H9 (cell line): ENCODE measurements at regions not wholly inside any gene's neighbourhood (a gene's known extent, or its start where the extent isn't known, plus 50 kb on each side); places are given as distances from the start of the nearest gene placed in this dataset.

Experiments used
- DNase-seq: peaks from one replicate; pipeline ENCODE4 v3.0.0-alpha.2; 2017
- H2AFZ ChIP-seq: one replicate; pipeline ENCODE4 v1.6.1; 2013; ENCODE audit warnings: mild to moderate bottlenecking, low read length, control low read depth, moderate library complexity
- H2AK5ac ChIP-seq: 2 replicates; pipeline ENCODE4 v1.6.1; 2013; ENCODE audit warnings: low read length, control low read depth, mixed read lengths; ENCODE audit not compliant: insufficient read length
- H2BK120ac ChIP-seq: one replicate; pipeline ENCODE4 v1.6.1; 2013; ENCODE audit warnings: low read depth, mild to moderate bottlenecking, low read length, control low read depth, inconsistent platforms; ENCODE audit not compliant: poor library complexity, severe bottlenecking
- H2BK12ac ChIP-seq: 2 replicates; pipeline ENCODE4 v1.6.1; 2013; ENCODE audit warnings: low read length, control low read depth, mixed read lengths, low read depth; ENCODE audit not compliant: insufficient read length
- H2BK15ac ChIP-seq: 2 replicates; pipeline ENCODE4 v1.6.1; 2013; ENCODE audit warnings: low read depth, low read length, control low read depth
- H2BK20ac ChIP-seq: one replicate; pipeline ENCODE4 v1.6.1; 2013; ENCODE audit warnings: low read depth, mild to moderate bottlenecking, low read length, control low read depth, inconsistent platforms; ENCODE audit not compliant: poor library complexity, severe bottlenecking
- H2BK5ac ChIP-seq: 2 replicates; pipeline ENCODE4 v1.6.1; 2013; ENCODE audit warnings: low read length, control low read depth, mixed read lengths; ENCODE audit not compliant: insufficient read length
- H3K14ac ChIP-seq: 2 replicates; pipeline ENCODE4 v1.6.1; 2013; ENCODE audit warnings: low read length, control low read depth; ENCODE audit not compliant: insufficient read depth
- H3K18ac ChIP-seq: 2 replicates; pipeline ENCODE4 v1.6.1; 2013; ENCODE audit warnings: low read depth, mild to moderate bottlenecking, mixed read lengths, low read length, control low read depth; ENCODE audit not compliant: insufficient read length
- H3K23ac ChIP-seq: 2 replicates; pipeline ENCODE4 v1.6.1; 2013; ENCODE audit warnings: low read length, control low read depth, mixed read lengths, low read depth; ENCODE audit not compliant: insufficient read length
- H3K23me2 ChIP-seq: 2 replicates; pipeline ENCODE4 v1.6.1; 2013; ENCODE audit warnings: low read depth, mild to moderate bottlenecking, mixed read lengths, low read length, control low read depth; ENCODE audit not compliant: insufficient read length, poor library complexity, severe bottlenecking
- H3K27ac ChIP-seq: 2 replicates; pipeline ENCODE4 v1.5.1; 2013; ENCODE audit warnings: low read length, control low read depth, mixed read lengths, low read depth; ENCODE audit not compliant: insufficient read length
- H3K27me3 ChIP-seq: 2 replicates; pipeline ENCODE4 v1.6.1; 2013; ENCODE audit warnings: low read length, control low read depth, inconsistent platforms; ENCODE audit not compliant: insufficient read depth
- H3K4ac ChIP-seq: 2 replicates; pipeline ENCODE4 v1.6.1; 2013; ENCODE audit warnings: low read depth, mild to moderate bottlenecking, control low read depth, inconsistent platforms, low read length, moderate library complexity
- H3K4me1 ChIP-seq: 2 replicates; pipeline ENCODE4 v1.6.1; 2013; ENCODE audit warnings: low read length, control low read depth, inconsistent platforms; ENCODE audit not compliant: insufficient read depth
- H3K4me2 ChIP-seq: 2 replicates; pipeline ENCODE4 v1.6.1; 2013; ENCODE audit warnings: low read length, control low read depth, mixed read lengths; ENCODE audit not compliant: insufficient read length, insufficient read depth
- H3K56ac ChIP-seq: 2 replicates; pipeline ENCODE4 v1.6.1; 2013; ENCODE audit warnings: low read depth, mild to moderate bottlenecking, mixed read lengths, low read length, control low read depth; ENCODE audit not compliant: insufficient read length
- H3K79me1 ChIP-seq: 2 replicates; pipeline ENCODE4 v1.6.1; 2013; ENCODE audit warnings: low read depth, mild to moderate bottlenecking, moderate library complexity, low read length, control low read depth, inconsistent platforms; ENCODE audit not compliant: insufficient read depth, poor library complexity, severe bottlenecking
- H3K79me2 ChIP-seq: 2 replicates; pipeline ENCODE4 v1.6.1; 2013; ENCODE audit warnings: low read length, control low read depth, inconsistent platforms; ENCODE audit not compliant: insufficient read depth
- H3K9ac ChIP-seq: 2 replicates; pipeline ENCODE4 v1.6.1; 2013; ENCODE audit warnings: low read length, control low read depth, mixed read lengths; ENCODE audit not compliant: insufficient read length; ENCODE audit errors: extremely low read depth
- H3K9me3 ChIP-seq: one replicate; pipeline ENCODE4 v1.6.1; 2013; ENCODE audit warnings: low read depth, low read length, inconsistent platforms; ENCODE audit not compliant: control insufficient read depth
- H3T11ph ChIP-seq: one replicate; pipeline ENCODE4 v1.6.1; 2013; ENCODE audit warnings: mild to moderate bottlenecking, low read length, control low read depth, inconsistent platforms
- H4K20me1 ChIP-seq: one replicate; pipeline ENCODE4 v1.6.1; 2013; ENCODE audit not compliant: control insufficient read depth, insufficient read length, insufficient read depth
- H4K5ac ChIP-seq: 2 replicates; pipeline ENCODE4 v1.6.1; 2013; ENCODE audit warnings: low read depth, mild to moderate bottlenecking, mixed read lengths, low read length, control low read depth; ENCODE audit not compliant: insufficient read length
- H4K8ac ChIP-seq: replicated peaks from 2 replicates; pipeline ENCODE4 v1.6.1; 2013; ENCODE audit warnings: low read length, control low read depth, mixed read lengths, low read depth; ENCODE audit not compliant: insufficient read length
- H4K91ac ChIP-seq: 2 replicates; pipeline ENCODE4 v1.6.1; 2013; ENCODE audit warnings: low read depth, mild to moderate bottlenecking, moderate library complexity, mixed read lengths, low read length, control low read depth; ENCODE audit not compliant: insufficient read length
- H3K27ac Mint-ChIP-seq, 3 experiments: 2 replicates in 2 of 3; 3 replicates in 1 of 3; pipeline ENCODE4 v1.8.0; 2020 to 2021; ENCODE audit warnings: mixed read lengths in 3 of 3, mild to moderate bottlenecking in 1 of 3, moderate library complexity in 1 of 3
- H3K27me3 Mint-ChIP-seq: 2 replicates; pipeline ENCODE4 v1.8.0; 2021; ENCODE audit warnings: low read depth, mild to moderate bottlenecking, moderate library complexity, mixed read lengths
- H3K36me3 Mint-ChIP-seq, 3 experiments: 2 replicates in 2 of 3; 3 replicates in 1 of 3; pipeline ENCODE4 v1.8.0; 2020 to 2021; ENCODE audit warnings: low read depth in 3 of 3, mixed read lengths in 3 of 3; ENCODE audit not compliant: insufficient read depth in 1 of 3
- H3K4me1 Mint-ChIP-seq, 2 experiments: 2 replicates each; pipeline ENCODE4 v1.8.0; 2020; ENCODE audit warnings: mixed read lengths in 2 of 2
- H3K4me3 Mint-ChIP-seq, 2 experiments: 2 replicates in 1 of 2; 3 replicates in 1 of 2; pipeline ENCODE4 v1.8.0; 2020 to 2021; ENCODE audit warnings: mild to moderate bottlenecking in 2 of 2, mixed read lengths in 2 of 2, moderate library complexity in 1 of 2
- H3K9me3 Mint-ChIP-seq, 2 experiments: 2 replicates in 1 of 2; 3 replicates in 1 of 2; pipeline ENCODE4 v1.8.0; 2020; ENCODE audit warnings: mild to moderate bottlenecking in 2 of 2, mixed read lengths in 2 of 2, moderate library complexity in 1 of 2
- CTCF ChIP-seq: fragments of 200-600 bp; sonication (generic); conservative IDR thresholded peaks from 3 replicates; pipeline ENCODE4 v1.8.0; 2021; ENCODE audit warnings: antibody characterized with exemption, mild to moderate bottlenecking

DNA sequence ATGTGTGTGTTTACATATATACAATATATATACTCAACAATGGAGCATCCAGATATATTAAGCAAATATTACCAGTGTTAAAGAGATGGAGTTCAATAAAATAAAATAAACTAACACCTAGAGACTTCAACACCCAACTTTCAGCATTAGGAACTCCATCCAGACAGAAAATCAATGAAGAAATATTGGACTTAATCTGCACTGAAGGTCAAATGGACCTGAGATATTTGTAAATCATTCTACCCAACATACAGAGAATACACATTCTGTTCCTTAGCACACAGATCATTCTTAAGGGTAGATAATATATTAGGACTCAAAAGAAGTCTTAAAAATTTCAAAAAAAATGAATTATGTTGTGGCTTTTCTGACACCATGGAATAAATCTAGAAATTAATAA, 832.3 kb upstream of the ADGRB3 start:
- H3K14ac ChIP-seq = no peak overlapping the region
- H3K18ac ChIP-seq = no peak overlapping the region
- H3K27me3 ChIP-seq = no peaks in the 10 kb centered on the region
- no peaks in the 10 kb centered on the region for H3K4me1 ChIP-seq
- H4K8ac ChIP-seq = no peak overlapping the region
- no peak overlapping the region for H3T11ph ChIP-seq
- H3K4me1 Mint-ChIP-seq = no peaks in the 10 kb centered on the region
- no peaks in the 10 kb centered on the region for H3K79me1 ChIP-seq
- no peak overlapping the region for H3K56ac ChIP-seq
- H3K23me2 ChIP-seq = no peaks in the 10 kb centered on the region
- H2BK5ac ChIP-seq = no peak overlapping the region
- H2AFZ ChIP-seq = no peak overlapping the region
- H3K23ac ChIP-seq = no peak overlapping the region
- no peak overlapping the region for H3K4me2 ChIP-seq
- H2BK15ac ChIP-seq = no peak overlapping the region
- no peak for TF ChIP-seq CTCF
- H4K20me1 ChIP-seq = no peaks in the 10 kb centered on the region
- no peak overlapping the region for H3K4me3 Mint-ChIP-seq
- H3K9ac ChIP-seq = no peak overlapping the region
- H3K4ac ChIP-seq = no peak overlapping the region
- no peaks in the 10 kb centered on the region; a peak in 3 of 7 replicates for H3K36me3 Mint-ChIP-seq
- H2AK5ac ChIP-seq = no peak overlapping the region
- H3K27ac ChIP-seq = no peak overlapping the region
- no peak overlapping the region for H3K27ac Mint-ChIP-seq
- no peak overlapping the region for H4K91ac ChIP-seq
- no peak overlapping the region for H2BK20ac ChIP-seq
- H3K79me2 ChIP-seq = no peaks in the 10 kb centered on the region
- H3K9me3 ChIP-seq = no peaks in the 10 kb centered on the region
- H2BK120ac ChIP-seq = no peak overlapping the region
- no peak for DNase-seq
- no peak overlapping the region for H4K5ac ChIP-seq
- H3K9me3 Mint-ChIP-seq = peaks cover 6 to 8% of the 10 kb centered on the region in 2 experiments; a peak in 3 of 5 replicates
- no peaks in the 10 kb centered on the region; the same call in 1 of the 2 replicates for H3K27me3 Mint-ChIP-seq
- no peak overlapping the region for H2BK12ac ChIP-seq
